IgD-negative memory B cell (primary cell): ENCODE measurements at regions not wholly inside any gene's neighbourhood (a gene's known extent, or its start where the extent isn't known, plus 50 kb on each side); places are given as distances from the start of the nearest gene placed in this dataset.

Experiments
- H3K27ac Mint-ChIP-seq, 3 donors: one replicate each; pipeline ENCODE4 v1.8.0; 2020 to 2022; ENCODE audit warnings: mild to moderate bottlenecking in 3 of 3, mixed read lengths in 3 of 3, moderate library complexity in 1 of 3
- H3K27me3 Mint-ChIP-seq: one replicate; pipeline ENCODE4 v1.8.0; 2021; ENCODE audit warnings: mixed read lengths
- H3K36me3 Mint-ChIP-seq: one replicate; pipeline ENCODE4 v1.8.0; 2020; ENCODE audit warnings: mild to moderate bottlenecking, mixed read lengths
- H3K4me1 Mint-ChIP-seq, 3 donors: one replicate each; pipeline ENCODE4 v1.8.0; 2020 to 2022; ENCODE audit warnings: mixed read lengths in 3 of 3, mild to moderate bottlenecking in 1 of 3
- H3K4me3 Mint-ChIP-seq, 4 donors: one replicate each; pipeline ENCODE4 v1.8.0; 2020 to 2022; ENCODE audit warnings: mild to moderate bottlenecking in 4 of 4, mixed read lengths in 4 of 4, moderate library complexity in 3 of 4
- H3K9me3 Mint-ChIP-seq, 3 donors: one replicate each; pipeline ENCODE4 v1.8.0; 2020 to 2021; ENCODE audit warnings: mixed read lengths in 3 of 3, mild to moderate bottlenecking in 1 of 3

- H3K4me3 Mint-ChIP-seq, result no peak overlapping the region
- no peaks in the 10 kb centered on the region for H3K36me3 Mint-ChIP-seq
- H3K27ac Mint-ChIP-seq, result no peak overlapping the region
- H3K27me3 Mint-ChIP-seq, result peaks cover 5% of the 10 kb centered on the region
- H3K4me1 Mint-ChIP-seq, result peaks cover 0 to 2% (median 0%) of the 10 kb centered on the region in 3 donors
- no peaks in the 10 kb centered on the region for H3K9me3 Mint-ChIP-seq
Observed at GRCh38 chr10:29860166-29860565, 199.2 kb downstream of the JCAD start.

GRCh38 chr10:29859521-29860130 is 199.8 kb downstream of the JCAD start:
- H3K36me3 Mint-ChIP-seq, result no peaks in the 10 kb centered on the region
- no peak overlapping the region for H3K4me3 Mint-ChIP-seq
- H3K9me3 Mint-ChIP-seq, result no peaks in the 10 kb centered on the region
- H3K27ac Mint-ChIP-seq, result no peak overlapping the region
- peaks cover 5% of the 10 kb centered on the region for H3K27me3 Mint-ChIP-seq
- peaks cover 0 to 4% (median 0%) of the 10 kb centered on the region in 3 donors for H3K4me1 Mint-ChIP-seq

- H3K4me1 Mint-ChIP-seq, result peaks cover 0 to 4% (median 0%) of the 10 kb centered on the region in 3 donors
- no peaks in the 10 kb centered on the region for H3K36me3 Mint-ChIP-seq
Observed at GRCh38 chr10:29858702-29859267, 200.6 kb downstream of the JCAD start.

DNA sequence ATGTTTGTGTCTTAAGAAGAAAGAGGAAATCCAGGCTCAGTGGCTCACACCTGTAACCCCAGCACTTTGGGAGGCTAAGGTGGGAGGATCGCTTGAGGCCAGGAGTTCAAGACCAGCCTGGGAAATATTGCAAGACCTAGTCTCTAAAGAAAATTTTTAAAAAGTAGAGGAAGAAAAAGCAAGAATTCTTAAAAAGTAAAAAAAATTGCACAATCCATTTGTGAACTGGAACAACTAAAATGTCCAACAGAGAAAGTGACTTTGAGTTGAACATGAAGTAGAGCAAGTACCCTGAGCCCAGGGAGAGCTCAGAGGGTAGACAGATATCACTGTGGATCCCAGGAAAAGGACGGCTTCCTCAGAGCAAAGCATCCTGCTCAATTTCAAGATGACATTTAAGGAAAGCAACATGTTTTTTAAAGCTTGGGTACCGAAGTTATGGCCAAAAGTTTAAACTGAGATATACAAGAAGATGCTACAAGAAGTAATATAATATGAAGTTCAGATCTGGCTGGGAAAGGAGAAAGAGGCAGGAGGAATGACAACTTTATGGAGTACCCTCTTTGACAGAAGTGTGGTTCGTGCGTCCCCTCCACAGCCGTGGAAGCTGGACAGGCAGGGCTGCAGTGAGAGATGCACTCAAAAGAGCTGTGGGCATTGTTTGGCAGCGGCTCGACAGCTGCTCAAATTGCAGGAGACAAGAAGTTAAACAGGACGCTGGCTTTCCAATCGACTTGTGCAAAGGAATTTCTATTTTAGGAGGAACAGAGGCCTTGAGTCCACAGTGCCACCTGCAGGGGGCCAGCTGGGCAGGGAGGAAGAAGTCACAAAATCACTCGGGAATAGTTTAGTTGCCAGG is 201.3 kb downstream of the JCAD start:
- no peaks in the 10 kb centered on the region for H3K36me3 Mint-ChIP-seq
- H3K4me1 Mint-ChIP-seq, result peaks cover 0 to 4% (median 0%) of the 10 kb centered on the region in 3 donors
- no peak overlapping the region for H3K4me3 Mint-ChIP-seq
- no peaks in the 10 kb centered on the region for H3K9me3 Mint-ChIP-seq
- H3K27ac Mint-ChIP-seq, result no peak overlapping the region
- H3K27me3 Mint-ChIP-seq, result peaks cover 5% of the 10 kb centered on the region

More at GRCh38 chr10:29858702-29859267, 200.6 kb downstream of the JCAD start:
- no peaks in the 10 kb centered on the region for H3K9me3 Mint-ChIP-seq
- H3K27ac Mint-ChIP-seq, result no peak overlapping the region
- no peak overlapping the region for H3K4me3 Mint-ChIP-seq
- peaks cover 5% of the 10 kb centered on the region for H3K27me3 Mint-ChIP-seq

- Mint-ChIP-seq H3K27me3 (peaks cover 5% of the 10 kb centered on the region), H3K4me3 (no peak overlapping the region), H3K9me3 (no peaks in the 10 kb centered on the region), H3K36me3 (no peaks in the 10 kb centered on the region), H3K4me1 (peaks cover 0 to 4% (median 0%) of the 10 kb centered on the region in 3 donors), H3K27ac (no peak overlapping the region)
Observed at GRCh38 chr10:29856295-29856694, 203.1 kb downstream of the JCAD start.

GRCh38 chr10:29853913-29854312 is 205.5 kb downstream of the JCAD start:
- Mint-ChIP-seq H3K27ac (no peak overlapping the region), H3K4me1 (peaks cover 0 to 2% (median 0%) of the 10 kb centered on the region in 3 donors), H3K4me3 (no peak overlapping the region), H3K36me3 (no peaks in the 10 kb centered on the region), H3K27me3 (peaks cover 5% of the 10 kb centered on the region), H3K9me3 (no peaks in the 10 kb centered on the region)

DNA sequence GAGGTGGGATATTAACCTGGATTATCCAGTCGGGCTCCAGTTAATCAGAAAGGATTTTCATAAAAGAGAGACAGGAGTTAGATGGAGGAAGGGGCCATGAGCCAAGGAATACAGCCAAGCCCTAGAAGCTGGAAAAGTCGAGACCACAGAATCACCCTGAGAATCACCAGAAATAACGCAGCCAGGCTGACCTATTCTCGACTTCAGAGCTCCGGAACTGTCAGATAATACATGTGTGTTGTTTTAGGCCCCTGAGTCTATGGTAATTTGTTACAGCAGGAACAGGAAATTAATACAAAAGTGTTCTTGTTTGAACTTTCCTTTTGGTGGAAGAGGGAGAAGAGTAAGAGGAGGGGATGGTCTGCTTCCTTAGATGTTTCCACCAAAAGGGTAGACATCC is 208.1 kb downstream of the JCAD start:
- H3K36me3 Mint-ChIP-seq, result no peaks in the 10 kb centered on the region
- H3K27me3 Mint-ChIP-seq, result no peaks in the 10 kb centered on the region
- peaks cover 0 to 2% (median 0%) of the 10 kb centered on the region in 3 donors for H3K4me1 Mint-ChIP-seq
- H3K27ac Mint-ChIP-seq, result no peak overlapping the region
- H3K4me3 Mint-ChIP-seq, result no peak overlapping the region
- H3K9me3 Mint-ChIP-seq, result no peaks in the 10 kb centered on the region

DNA sequence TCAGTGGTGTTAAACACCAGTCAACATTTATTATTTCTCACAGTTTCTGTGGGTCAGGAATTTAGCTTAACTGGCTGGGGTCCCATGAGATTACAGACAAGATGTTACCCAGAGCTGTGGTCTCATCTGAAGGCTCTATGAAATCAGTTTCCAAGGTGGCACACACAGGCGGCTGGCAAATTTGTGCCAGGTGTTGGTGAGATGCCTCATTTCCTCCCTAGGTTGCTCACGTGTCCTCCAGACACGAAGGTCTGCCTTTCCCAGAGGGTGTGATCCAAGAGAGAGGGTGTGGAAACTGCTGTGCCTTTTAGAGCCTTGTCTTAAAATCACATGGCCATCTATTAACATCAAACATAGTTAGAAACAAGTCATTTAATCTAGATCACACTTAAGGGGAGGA is 209.0 kb downstream of the JCAD start:
- no peak overlapping the region for H3K4me3 Mint-ChIP-seq
- no peaks in the 10 kb centered on the region for H3K27me3 Mint-ChIP-seq
- no peaks in the 10 kb centered on the region for H3K36me3 Mint-ChIP-seq
- peaks cover 0 to 2% (median 2%) of the 10 kb centered on the region in 3 donors for H3K9me3 Mint-ChIP-seq
- peaks cover 0 to 2% (median 0%) of the 10 kb centered on the region in 3 donors for H3K4me1 Mint-ChIP-seq
- no peak overlapping the region for H3K27ac Mint-ChIP-seq

GRCh38 chr10:29849886-29850285 is 209.5 kb downstream of the JCAD start:
- Mint-ChIP-seq H3K9me3 (peaks cover 0 to 7% (median 2%) of the 10 kb centered on the region in 3 donors), H3K27ac (no peak overlapping the region), H3K27me3 (no peaks in the 10 kb centered on the region), H3K4me1 (peaks cover 0 to 2% (median 0%) of the 10 kb centered on the region in 3 donors), H3K4me3 (no peak overlapping the region), H3K36me3 (no peaks in the 10 kb centered on the region)

DNA sequence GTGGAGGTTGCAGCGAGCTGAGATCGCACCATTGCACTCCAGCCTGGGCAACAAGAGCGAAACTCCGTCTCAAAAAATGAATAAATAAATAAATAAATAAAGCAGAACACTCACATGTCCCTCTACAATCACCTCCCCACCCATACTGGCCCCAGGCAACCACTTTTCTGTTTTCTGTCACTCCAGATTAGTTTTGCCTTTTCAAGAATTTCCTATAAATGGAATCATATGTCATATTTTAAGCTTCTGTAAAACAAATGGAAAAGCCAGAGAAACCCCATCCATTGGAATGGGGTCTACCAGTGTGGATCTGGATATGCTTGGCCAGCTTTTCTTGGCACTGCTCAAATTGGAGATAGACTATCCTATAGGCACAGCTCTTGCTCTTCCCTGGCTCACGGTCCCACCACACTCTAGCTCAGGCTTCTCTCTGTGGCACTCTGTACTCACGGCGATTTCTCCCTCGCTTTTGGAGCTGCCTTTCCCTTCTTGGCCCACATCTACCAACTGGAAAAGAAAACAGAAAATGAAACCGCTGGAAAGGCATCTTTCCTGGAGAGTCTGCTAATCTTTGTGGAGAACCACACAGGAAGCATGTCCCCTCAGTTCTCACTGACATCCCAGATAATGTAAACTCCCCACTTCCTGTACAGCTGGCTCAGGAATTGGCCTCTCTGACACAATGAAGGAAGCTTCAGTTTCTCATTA is 210.1 kb downstream of the JCAD start:
- Mint-ChIP-seq H3K27me3 (no peaks in the 10 kb centered on the region), H3K9me3 (peaks cover 0 to 13% (median 2%) of the 10 kb centered on the region in 3 donors), H3K36me3 (no peaks in the 10 kb centered on the region), H3K4me1 (no peaks in the 10 kb centered on the region), H3K4me3 (no peak overlapping the region), H3K27ac (no peak overlapping the region)

GRCh38 chr10:29846881-29847280 is 212.1 kb upstream of the SVIL start:
- no peaks in the 10 kb centered on the region for H3K27me3 Mint-ChIP-seq
- no peak overlapping the region for H3K4me3 Mint-ChIP-seq
- no peaks in the 10 kb centered on the region for H3K36me3 Mint-ChIP-seq
- H3K9me3 Mint-ChIP-seq, result peaks cover 0 to 13% (median 2%) of the 10 kb centered on the region in 3 donors
- H3K27ac Mint-ChIP-seq, result no peak overlapping the region
- no peaks in the 10 kb centered on the region for H3K4me1 Mint-ChIP-seq

GRCh38 chr10:29845166-29845565 is 210.4 kb upstream of the SVIL start:
- peaks cover 0 to 13% (median 2%) of the 10 kb centered on the region in 3 donors for H3K9me3 Mint-ChIP-seq
- H3K4me3 Mint-ChIP-seq, result no peak overlapping the region
- no peaks in the 10 kb centered on the region for H3K36me3 Mint-ChIP-seq
- no peaks in the 10 kb centered on the region for H3K4me1 Mint-ChIP-seq
- no peaks in the 10 kb centered on the region for H3K27me3 Mint-ChIP-seq
- no peak overlapping the region for H3K27ac Mint-ChIP-seq

DNA sequence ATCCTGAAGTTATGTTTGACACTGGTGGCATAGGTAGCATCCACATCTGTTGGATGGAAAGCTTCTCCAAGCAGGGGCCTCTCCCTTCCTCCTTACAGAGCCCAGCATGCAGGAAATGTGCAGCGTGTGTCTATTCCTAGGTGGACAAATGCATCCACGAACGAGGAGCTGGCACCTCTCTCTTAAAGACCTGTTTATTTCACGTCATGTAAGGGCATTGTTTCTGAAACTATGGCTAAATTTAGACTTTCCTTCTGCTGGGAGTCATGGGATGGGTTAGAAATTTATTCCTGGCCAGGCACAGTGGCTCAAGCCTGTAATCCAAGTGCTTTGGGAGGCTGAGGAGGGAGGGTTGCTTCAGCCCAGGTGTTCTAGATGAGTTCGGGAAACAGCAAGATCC is 208.4 kb upstream of the SVIL start:
- no peak overlapping the region for H3K27ac Mint-ChIP-seq
- no peaks in the 10 kb centered on the region for H3K4me1 Mint-ChIP-seq
- H3K36me3 Mint-ChIP-seq, result no peaks in the 10 kb centered on the region
- peaks cover 0 to 13% (median 2%) of the 10 kb centered on the region in 3 donors for H3K9me3 Mint-ChIP-seq
- H3K27me3 Mint-ChIP-seq, result no peaks in the 10 kb centered on the region
- no peak overlapping the region for H3K4me3 Mint-ChIP-seq

DNA sequence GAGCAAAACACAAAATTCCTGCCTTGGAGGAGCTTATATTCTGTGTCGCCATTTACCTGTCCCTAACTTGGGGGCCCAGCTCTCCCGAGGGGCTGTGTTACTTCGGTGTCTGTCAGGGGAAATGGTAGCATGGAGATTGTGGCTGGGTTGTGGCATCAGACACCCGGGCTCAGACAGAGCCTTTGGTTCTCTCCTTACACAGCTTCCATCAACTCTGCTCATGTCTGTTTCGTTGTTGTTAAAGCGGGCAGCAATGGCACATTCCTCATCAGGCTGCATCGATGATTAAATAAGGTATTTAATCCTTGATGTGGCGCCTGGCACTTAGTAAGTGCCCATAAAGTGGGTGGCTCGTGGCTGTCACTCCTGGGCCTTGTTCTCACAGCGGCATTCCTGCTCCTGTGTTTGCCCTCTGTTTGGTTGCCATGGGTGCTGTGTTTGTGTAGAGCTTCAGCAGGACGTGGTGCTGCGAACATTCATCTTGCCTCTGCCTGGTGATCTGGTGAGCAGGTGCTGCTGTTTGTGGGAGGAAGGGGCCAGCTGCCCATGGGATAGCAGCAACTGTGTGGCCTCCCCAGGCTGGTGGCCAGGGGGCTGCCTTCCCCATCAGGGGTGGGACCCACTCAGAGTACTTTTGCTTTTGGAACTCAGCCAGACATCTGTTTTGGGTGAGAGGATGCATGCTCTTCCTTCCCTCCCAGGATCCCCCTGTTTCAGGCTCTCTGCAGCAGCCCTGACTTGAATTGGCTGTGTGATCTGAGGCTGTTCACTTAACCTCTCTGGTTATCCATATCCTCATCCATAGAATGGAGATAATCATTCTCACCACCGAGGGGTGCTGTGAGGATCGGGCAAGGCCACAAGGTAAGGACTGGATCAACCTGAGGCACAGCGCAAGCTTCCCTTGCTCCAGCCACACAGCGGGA is 207.2 kb upstream of the SVIL start:
- Mint-ChIP-seq H3K27me3 (no peaks in the 10 kb centered on the region), H3K4me3 (peak overlapping the region in 1 of 4 donors; percentile 49), H3K27ac (no peak overlapping the region), H3K36me3 (no peaks in the 10 kb centered on the region), H3K9me3 (peaks cover 0 to 13% (median 2%) of the 10 kb centered on the region in 3 donors), H3K4me1 (no peaks in the 10 kb centered on the region)
